Spleen (tissue), 7 donors: ENCODE measurements at regions not wholly inside any gene's neighbourhood (a gene's known extent, or its start where the extent isn't known, plus 50 kb on each side); places are given as distances from the start of the nearest gene placed in this dataset.

Source experiments
- CTCF ChIP-seq, 11 experiments: fragments of 200-600 bp in 7 of 11; fragments of 450-650 bp in 4 of 11; sonication (generic) in 4 of 11; IDR thresholded peaks in 8 of 11; conservative IDR thresholded peaks in 3 of 11; 1 replicate in 7 of 11; 2 replicates in 4 of 11; pipeline versions ENCODE4 v1.4.0 to v1.8.0; 2016 to 2021; ENCODE audit warnings: antibody characterized with exemption in 11 of 11, inconsistent platforms in 4 of 11, mild to moderate bottlenecking in 1 of 11
- POLR2A ChIP-seq, 3 donors: fragments of 450-650 bp; IDR thresholded peaks; one replicate each; pipeline ENCODE4 v1.5.1; 2017; ENCODE audit warnings: antibody characterized with exemption in 3 of 3, mild to moderate bottlenecking in 1 of 3
- POLR2AphosphoS5 ChIP-seq, 3 donors: sonication (generic); formaldehyde crosslinking; IDR thresholded peaks; one replicate each; pipeline ENCODE4 v1.5.1; 2017; ENCODE audit warnings: antibody characterized with exemption in 3 of 3
- donor health status: DM: no; HTN: no; CAD: no; lungs with moderate emphysema.
- donor health status: DM: no; HTN: no; CAD: no.
- donor health status: DM: no; HTN: no; CAD: no.

GRCh38 chr4:28269426-28269825 lies 1408.8 kb downstream of the STIM2 start:
- TF ChIP-seq CTCF (IDR thresholded peaks at IDR 0.05 in 8 of 11, conservative IDR thresholded peaks at IDR 0.05 in 3 of 11): no peak
- no peak for TF ChIP-seq POLR2A (IDR thresholded peaks at IDR 0.05)
- no peak for TF ChIP-seq POLR2AphosphoS5 (IDR thresholded peaks at IDR 0.05)
